ENCODE measurements at regions not wholly inside any gene's neighbourhood (a gene's known extent, or its start where the extent isn't known, plus 50 kb on each side); places are given as distances from the start of the nearest gene placed in this dataset.

- TF ChIP-seq CTCF (IDR thresholded peaks at IDR 0.05), result no peak
- TF ChIP-seq POLR2AphosphoS5 (IDR thresholded peaks at IDR 0.05), result no peak
Measured at GRCh38 chr3:23664459-23664858, 141.3 kb upstream of the UBE2E1 start.

Data from suprapubic skin (tissue), 3 donors.